Right lobe of liver (tissue), 6 donors: ENCODE measurements at regions not wholly inside any gene's neighbourhood (a gene's known extent, or its start where the extent isn't known, plus 50 kb on each side); places are given as distances from the start of the nearest gene placed in this dataset.

Experiments
- ATAC-seq, 4 donors: fragments of 200-7000 bp; cut with Tn5 transposase; one replicate each; pipeline ENCODE4 v1.9.1; 2020; ENCODE audit warnings: mild to moderate bottlenecking in 4 of 4, moderate library complexity in 4 of 4
- DNase-seq, 3 donors: peaks; one replicate each; pipeline ENCODE4 v3.0.0-alpha.2; 2020
- H3K27ac ChIP-seq, 3 donors: fragments of 200-600 bp; one replicate each; pipeline ENCODE4 v1.8.0; 2022
- H3K27me3 ChIP-seq, 2 donors: fragments of 200-600 bp; one replicate each; pipeline ENCODE4 v1.8.0; 2022
- H3K36me3 ChIP-seq, 4 donors: fragments of 200-600 bp; sonication (generic) in 1 of 4; one replicate each; pipeline versions ENCODE4 v1.5.1 to v1.8.0; 2017 to 2022; ENCODE audit warnings: control low read depth in 1 of 4
- H3K4me1 ChIP-seq, 4 donors: fragments of 200-600 bp; sonication (generic) in 1 of 4; one replicate each; pipeline versions ENCODE4 v1.5.1 to v1.8.0; 2017 to 2022; ENCODE audit warnings: control low read depth in 1 of 4
- H3K4me3 ChIP-seq, 3 donors: fragments of 200-600 bp; one replicate each; pipeline ENCODE4 v1.8.0; 2022
- H3K9me3 ChIP-seq, 4 donors: fragments of 200-600 bp; sonication (generic) in 1 of 4; one replicate each; pipeline versions ENCODE4 v1.5.1 to v1.8.0; 2017 to 2022; ENCODE audit warnings: control low read depth in 1 of 4
- CTCF ChIP-seq, 4 donors: fragments of 200-600 bp in 3 of 4; fragments of 450-650 bp in 1 of 4; IDR thresholded peaks; one replicate each; pipeline versions ENCODE4 v1.5.1 to v1.8.0; 2016 to 2022; ENCODE audit warnings: antibody characterized with exemption in 4 of 4, mild to moderate bottlenecking in 2 of 4
- POLR2A ChIP-seq: fragments of 450-650 bp; IDR thresholded peaks from one replicate; pipeline ENCODE4 v1.6.1; 2017; ENCODE audit warnings: antibody characterized with exemption, mild to moderate bottlenecking
- WGBS: methylation state at CpG from one replicate; pipeline ENCODE4 v1.1.6; 2018; ENCODE audit warnings: low coverage, low lambda C conversion rate; ENCODE audit not compliant: insufficient coverage; ENCODE audit errors: missing lambda C conversion rate; 5-methylcytosine and 5-hydroxymethylcytosine counted together
- intact Hi-C, 2 donors: fragments of 100-400 bp; cut with DNase I; formaldehyde crosslinking; loops; one replicate each; pipeline versions ENCODE4 v1.11.2 to v1.14.1; 2022
- donor health status: DM: no; HTN: yes; CAD: no.
- donor health status: DM: no; HTN: no; CAD: no.
- donor health status: DM: no; HTN: no; CAD: no.
- donor health status: DM: no; HTN: yes; CAD: no.
- donor health status: DM: no; HTN: yes; CAD: no.

GRCh38 chr20:1712634-1713624 lies 55.4 kb upstream of the SIRPG start:
- no peak overlapping the region for H3K27ac ChIP-seq
- H3K27me3 ChIP-seq = no peaks in the 10 kb centered on the region
- WGBS = 0% methylated on average over 1 of the region's 4 CpGs
- no peak overlapping the region for H3K4me3 ChIP-seq
- no peak for ATAC-seq
- no peaks in the 10 kb centered on the region for H3K36me3 ChIP-seq
- no peak for DNase-seq
- no peaks in the 10 kb centered on the region for H3K4me1 ChIP-seq
- no peaks in the 10 kb centered on the region for H3K9me3 ChIP-seq
- TF ChIP-seq POLR2A (no peak), CTCF (IDR thresholded peaks at IDR 0.05) (no peak)
- intact Hi-C loops = no loop called here

DNA sequence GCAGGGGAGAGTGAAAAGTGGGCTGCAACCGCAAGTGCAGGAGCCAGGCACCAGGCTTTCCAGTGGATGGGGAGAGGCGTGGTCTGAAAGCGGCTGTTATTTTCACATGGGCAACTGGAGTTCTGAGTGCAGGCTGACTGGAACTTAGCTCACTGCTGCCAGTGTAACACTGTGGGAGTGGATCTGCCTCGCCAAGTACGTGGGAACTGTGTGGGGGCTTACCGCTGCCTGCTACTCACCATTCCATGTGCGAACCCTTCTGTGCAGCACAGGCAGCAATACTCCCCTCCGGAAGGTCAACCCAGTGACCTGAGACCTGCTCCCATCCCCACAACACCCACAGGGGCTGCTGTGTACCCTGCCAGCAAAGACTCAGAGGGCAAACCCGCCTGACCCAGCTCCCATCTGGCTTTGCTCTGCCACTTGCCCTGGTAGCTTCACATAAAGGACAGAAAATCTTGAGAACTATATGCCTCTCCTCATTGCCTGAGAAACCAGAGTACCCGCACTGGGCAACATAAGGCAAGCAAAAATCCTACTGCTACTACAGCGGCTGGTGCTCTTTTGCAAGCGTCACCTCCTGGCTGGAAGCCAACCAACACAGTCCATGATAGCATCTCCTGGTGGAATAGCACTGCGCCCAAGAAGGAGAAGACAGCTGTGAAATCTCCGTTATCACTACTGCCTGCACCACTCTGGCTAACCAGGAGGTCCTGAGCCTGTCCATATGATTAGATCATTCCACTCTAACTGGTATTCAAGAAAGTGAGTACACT lies 54.4 kb upstream of the SIRPG start:
- no peak overlapping the region for H3K27ac ChIP-seq
- ATAC-seq = no peak
- intact Hi-C loops = no loop called here
- H3K4me3 ChIP-seq = no peak overlapping the region
- no peaks in the 10 kb centered on the region for H3K4me1 ChIP-seq
- 84% methylated on average over 3 of the region's 14 CpGs for WGBS
- H3K27me3 ChIP-seq = no peaks in the 10 kb centered on the region
- H3K9me3 ChIP-seq = no peaks in the 10 kb centered on the region
- TF ChIP-seq POLR2A (no peak), CTCF (IDR thresholded peaks at IDR 0.05) (no peak)
- DNase-seq = peak in 1 of 3 donors; percentile 24
- no peaks in the 10 kb centered on the region for H3K36me3 ChIP-seq

- Histone ChIP-seq H3K36me3 (no peaks in the 10 kb centered on the region), H3K9me3 (no peaks in the 10 kb centered on the region), H3K4me3 (no peak overlapping the region), H3K4me1 (no peaks in the 10 kb centered on the region), H3K27ac (no peak overlapping the region), H3K27me3 (no peaks in the 10 kb centered on the region)
- ATAC-seq = no peak
- no peak for DNase-seq
- no peak for TF ChIP-seq CTCF (IDR thresholded peaks at IDR 0.05)
- no peak for TF ChIP-seq POLR2A
- WGBS = 69% methylated on average over 9 of the region's 11 CpGs
- intact Hi-C loops = no loop called here
Observed at GRCh38 chr20:1711266-1711665, 53.7 kb upstream of the SIRPG start.

- intact Hi-C loops = no loop called here
- H3K36me3 ChIP-seq = no peaks in the 10 kb centered on the region
- ATAC-seq (no peak), DNase-seq (no peak)
- H3K4me3 ChIP-seq = no peak overlapping the region
- no peaks in the 10 kb centered on the region for H3K27me3 ChIP-seq
- no peaks in the 10 kb centered on the region for H3K9me3 ChIP-seq
- no peak overlapping the region for H3K27ac ChIP-seq
- no peaks in the 10 kb centered on the region for H3K4me1 ChIP-seq
- WGBS = 33% methylated on average over 7 of the region's 7 CpGs
- TF ChIP-seq CTCF (IDR thresholded peaks at IDR 0.05) (no peak), POLR2A (no peak)
Observed at GRCh38 chr20:1710484-1710883, 52.9 kb upstream of the SIRPG start.
